Mesodermal cell (in vitro differentiated cells): ENCODE measurements at regions not wholly inside any gene's neighbourhood (a gene's known extent, or its start where the extent isn't known, plus 50 kb on each side); places are given as distances from the start of the nearest gene placed in this dataset.

Experiments
- H3K27ac ChIP-seq: 2 replicates; pipeline ENCODE4 v1.7.0; 2013; ENCODE audit warnings: mild to moderate bottlenecking, low read depth, low read length, moderate library complexity; ENCODE audit not compliant: severe bottlenecking
- H3K36me3 ChIP-seq: 2 replicates; pipeline ENCODE4 v1.7.1; 2013; ENCODE audit warnings: mild to moderate bottlenecking, low read length, moderate library complexity; ENCODE audit not compliant: control insufficient read depth, insufficient read depth
- H3K4me1 ChIP-seq: one replicate; pipeline ENCODE4 v1.7.1; 2013; ENCODE audit warnings: mild to moderate bottlenecking, low read length; ENCODE audit not compliant: insufficient read depth, control insufficient read depth, poor library complexity, severe bottlenecking
- H3K4me3 ChIP-seq: 2 replicates; pipeline ENCODE4 v1.7.0; 2013; ENCODE audit warnings: low read length, control low read depth, mild to moderate bottlenecking; ENCODE audit not compliant: insufficient read depth, poor library complexity, severe bottlenecking; ENCODE audit errors: extremely low read depth
- H3K9me3 ChIP-seq: 2 replicates; pipeline ENCODE4 v1.7.1; 2013; ENCODE audit warnings: mild to moderate bottlenecking, low read length, moderate library complexity; ENCODE audit not compliant: control insufficient read depth
- WGBS, 2 experiments: methylation state at CpG; one replicate each; pipeline ENCODE4 v1.1.5; 2013; ENCODE audit warnings: missing lambda C conversion rate in 2 of 2; ENCODE audit not compliant: insufficient coverage in 2 of 2; 5-methylcytosine and 5-hydroxymethylcytosine counted together

DNA sequence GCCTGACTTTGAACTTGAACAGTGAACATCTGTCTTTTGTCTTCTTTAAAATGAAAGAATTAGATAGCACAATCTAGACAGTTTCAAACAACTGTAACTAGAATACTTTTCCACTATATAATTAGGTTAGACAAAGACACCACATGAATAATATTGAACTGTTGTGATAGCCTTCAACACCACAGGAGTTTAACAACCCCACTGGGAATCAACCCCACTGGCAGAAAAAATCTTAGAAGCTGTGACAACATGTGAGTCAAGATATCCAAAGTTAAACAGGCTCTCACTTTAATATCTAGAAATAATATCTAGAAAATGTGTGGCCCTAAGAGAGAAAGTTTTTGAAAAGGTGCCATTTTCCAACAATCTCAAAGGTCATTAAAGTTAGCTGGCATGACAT, 64.4 kb upstream of the PRICKLE2 start:
- Histone ChIP-seq H3K4me3 (no peak overlapping the region), H3K9me3 (no peaks in the 10 kb centered on the region), H3K4me1 (no peaks in the 10 kb centered on the region), H3K36me3 (no peaks in the 10 kb centered on the region), H3K27ac (no peak overlapping the region)

DNA sequence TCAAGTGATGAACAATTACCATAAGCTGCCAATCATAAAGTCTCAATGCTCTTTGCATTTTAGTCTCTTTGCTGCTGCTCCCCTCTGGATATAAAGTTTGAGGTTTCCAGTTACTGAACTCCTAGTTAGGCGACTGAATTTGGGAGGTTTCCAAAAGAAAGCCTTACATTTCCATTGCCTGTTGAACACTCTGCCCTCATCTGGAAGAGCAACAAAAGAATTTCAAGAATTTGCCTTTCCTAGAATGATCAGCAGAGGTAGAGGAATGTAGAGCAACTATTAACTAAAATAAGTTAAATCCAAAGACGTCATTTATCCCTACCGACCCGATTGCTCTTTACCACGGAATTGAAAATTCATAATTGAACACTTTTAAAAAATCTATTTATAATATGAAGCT, 53.4 kb upstream of the PRICKLE2 start:
- Histone ChIP-seq H3K4me3 (no peak overlapping the region), H3K27ac (no peak overlapping the region), H3K36me3 (no peaks in the 10 kb centered on the region), H3K9me3 (peaks cover 7% of the 10 kb centered on the region), H3K4me1 (peaks cover 7% of the 10 kb centered on the region)
- 43% methylated on average over 1 of the region's 5 CpGs; no CpG with 5 or more reads in 1 of the 2 experiments for WGBS, 2 experiments

DNA sequence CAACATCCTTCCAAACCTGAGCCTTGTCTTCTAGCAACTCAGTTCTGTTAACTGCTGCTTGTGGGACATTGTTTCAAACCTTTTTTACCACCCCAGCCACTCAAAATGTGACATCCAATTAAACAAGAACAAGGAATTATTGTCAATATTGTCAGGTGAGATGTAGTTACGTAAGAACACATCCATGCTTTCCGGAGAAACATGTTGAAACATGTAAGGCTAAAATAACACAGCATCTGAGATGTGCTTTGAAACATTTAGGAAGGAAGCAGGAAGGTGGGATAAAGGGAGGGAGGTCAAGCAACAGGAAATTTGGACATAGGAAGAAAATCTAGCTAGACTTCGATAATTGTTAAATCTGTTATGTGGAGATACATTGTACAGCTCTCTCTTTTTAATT, 50.9 kb upstream of the PRICKLE2 start:
- peaks cover 3% of the 10 kb centered on the region for H3K9me3 ChIP-seq
- H3K36me3 ChIP-seq, result no peaks in the 10 kb centered on the region
- peaks cover 7% of the 10 kb centered on the region for H3K4me1 ChIP-seq
- no peak overlapping the region for H3K4me3 ChIP-seq
- H3K27ac ChIP-seq, result no peak overlapping the region
- 93 to 100% methylated on average over 2 to 3 of the region's 3 CpGs for WGBS, 2 experiments
